ENCODE measurements at regions not wholly inside any gene's neighbourhood (a gene's known extent, or its start where the extent isn't known, plus 50 kb on each side); places are given as distances from the start of the nearest gene placed in this dataset.

- intact Hi-C loops (cut with DNase I), result no loop called here
- Histone ChIP-seq H3K27me3 (no peaks in the 10 kb centered on the region), H3K27ac (peak overlapping the region; percentile 38 to 74 (median 50)), H3K4me3 (no peak overlapping the region), H3K4me1 (peaks cover 0 to 64% (median 32%) of the 10 kb centered on the region in 3 donors), H3K9me3 (no peaks in the 10 kb centered on the region), H3K36me3 (no peaks in the 10 kb centered on the region)
- 41 to 52% methylated on average over 4 of the region's 4 CpGs for WGBS, 2 donors
- TF ChIP-seq CTCF (IDR thresholded peaks at IDR 0.05) (no peak), POLR2A (IDR thresholded peaks at IDR 0.05) (no peak)
- DNase-seq, result no peak
Measured at GRCh38 chr6:134720353-134721059, 229.4 kb downstream of the ALDH8A1 start.

GRCh38 chr6:134719911-134720310 is 230.0 kb downstream of the ALDH8A1 start:
- 80 to 81% methylated on average over 2 of the region's 2 CpGs for WGBS, 2 donors
- Histone ChIP-seq H3K4me1 (peaks cover 0 to 61% (median 34%) of the 10 kb centered on the region in 3 donors), H3K9me3 (no peaks in the 10 kb centered on the region), H3K27ac (peak overlapping the region in 3 of 4 donors; percentile 38 to 74 (median 59)), H3K36me3 (no peaks in the 10 kb centered on the region), H3K4me3 (no peak overlapping the region), H3K27me3 (no peaks in the 10 kb centered on the region)
- no peak for DNase-seq
- TF ChIP-seq POLR2A (IDR thresholded peaks at IDR 0.05) (no peak), CTCF (IDR thresholded peaks at IDR 0.05) (no peak)
- intact Hi-C loops (cut with DNase I), result no loop called here

- 77 to 83% methylated on average over 6 of the region's 6 CpGs for WGBS, 2 donors
- no peak for DNase-seq
- no peaks in the 10 kb centered on the region for H3K36me3 ChIP-seq
- H3K9me3 ChIP-seq, result no peaks in the 10 kb centered on the region
- H3K27ac ChIP-seq, result peak overlapping the region in 2 of 4 donors; percentile 59 to 74
- H3K4me1 ChIP-seq, result peaks cover 0 to 61% (median 38%) of the 10 kb centered on the region in 3 donors
- H3K4me3 ChIP-seq, result no peak overlapping the region
- intact Hi-C loops (cut with DNase I), result no loop called here
- H3K27me3 ChIP-seq, result no peaks in the 10 kb centered on the region
- no peak for TF ChIP-seq POLR2A (IDR thresholded peaks at IDR 0.05)
- TF ChIP-seq CTCF (IDR thresholded peaks at IDR 0.05), result no peak
Measured at GRCh38 chr6:134719286-134719685, 230.6 kb downstream of the ALDH8A1 start.

- WGBS, 2 donors, result 26 to 35% methylated on average over 6 to 8 of the region's 8 CpGs
- H3K4me3 ChIP-seq, result peak overlapping the region in 1 of 4 donors; percentile 29
- intact Hi-C loops (cut with DNase I), result no loop called here
- no peak for TF ChIP-seq POLR2A (IDR thresholded peaks at IDR 0.05)
- no peaks in the 10 kb centered on the region for H3K27me3 ChIP-seq
- DNase-seq, result no peak
- peak overlapping the region; percentile 11 to 68 (median 60) for H3K27ac ChIP-seq
- H3K4me1 ChIP-seq, result peaks cover 0 to 26% (median 14%) of the 10 kb centered on the region in 3 donors
- no peaks in the 10 kb centered on the region for H3K36me3 ChIP-seq
- H3K9me3 ChIP-seq, result no peaks in the 10 kb centered on the region
Measured at GRCh38 chr6:134714679-134715078, 235.2 kb downstream of the ALDH8A1 start.

- Histone ChIP-seq H3K27ac (peak overlapping the region; percentile 39 to 68 (median 60)), H3K4me3 (peak overlapping the region in 1 of 4 donors; percentile 29), H3K36me3 (no peaks in the 10 kb centered on the region), H3K9me3 (no peaks in the 10 kb centered on the region), H3K4me1 (peaks cover 0 to 21% (median 9%) of the 10 kb centered on the region in 3 donors), H3K27me3 (no peaks in the 10 kb centered on the region)
- TF ChIP-seq POLR2A (IDR thresholded peaks at IDR 0.05) (no peak), CTCF (IDR thresholded peaks at IDR 0.05) (no peak)
- no peak for DNase-seq
- intact Hi-C loops (cut with DNase I), result no loop called here
- WGBS, 2 donors, result 47 to 49% methylated on average over 3 to 4 of the region's 4 CpGs
Measured at GRCh38 chr6:134714113-134714512, 235.8 kb downstream of the ALDH8A1 start.
